Liver (tissue), 3 donors: ENCODE measurements at regions not wholly inside any gene's neighbourhood (a gene's known extent, or its start where the extent isn't known, plus 50 kb on each side); places are given as distances from the start of the nearest gene placed in this dataset.

Experiments
- ATF3 ChIP-seq: IDR thresholded peaks from 2 replicates; pipeline ENCODE4 v1.6.1; 2016; ENCODE audit warnings: antibody characterized with exemption
- CTCF ChIP-seq: fragments of 150-350 bp; IDR thresholded peaks from 2 replicates; pipeline ENCODE4 v1.5.1; 2017; ENCODE audit warnings: improper control_type of control experiment, low read depth, low read length; ENCODE audit not compliant: missing input control
- EGR1 ChIP-seq, 2 donors: IDR thresholded peaks; 2 replicates each; pipeline ENCODE4 v1.6.1; 2016 to 2018; ENCODE audit warnings: antibody characterized with exemption in 2 of 2, low read depth in 2 of 2
- FOXA2 ChIP-seq: IDR thresholded peaks from 2 replicates; pipeline ENCODE4 v1.6.1; 2016; ENCODE audit warnings: antibody characterized with exemption
- HNF4A ChIP-seq, 2 donors: conservative IDR thresholded peaks; 2 replicates each; pipeline ENCODE4 v1.6.1; 2016; ENCODE audit warnings: antibody characterized with exemption in 2 of 2, mild to moderate bottlenecking in 2 of 2
- HNF4G ChIP-seq: IDR thresholded peaks from 2 replicates; pipeline ENCODE4 v1.6.1; 2016; ENCODE audit warnings: antibody characterized with exemption
- MAX ChIP-seq: IDR thresholded peaks from 2 replicates; pipeline ENCODE4 v1.6.1; 2016; ENCODE audit warnings: antibody characterized with exemption
- RAD21 ChIP-seq, 2 donors: IDR thresholded peaks; 2 replicates each; pipeline ENCODE4 v1.6.1; 2016; ENCODE audit warnings: antibody characterized with exemption in 2 of 2, mild to moderate bottlenecking in 2 of 2
- REST ChIP-seq: IDR thresholded peaks from 2 replicates; pipeline ENCODE4 v1.6.1; 2016; ENCODE audit warnings: antibody characterized with exemption, mild to moderate bottlenecking
- RXRA ChIP-seq, 2 donors: IDR thresholded peaks; 2 replicates each; pipeline ENCODE4 v1.6.1; 2017 to 2018; ENCODE audit warnings: antibody characterized with exemption in 2 of 2, mild to moderate bottlenecking in 1 of 2
- SP1 ChIP-seq: IDR thresholded peaks from 2 replicates; pipeline ENCODE4 v1.6.1; 2018; ENCODE audit warnings: antibody characterized with exemption, mild to moderate bottlenecking
- TAF1 ChIP-seq: conservative IDR thresholded peaks from 2 replicates; pipeline ENCODE4 v1.6.1; 2016; ENCODE audit warnings: antibody characterized with exemption, mild to moderate bottlenecking
- YY1 ChIP-seq: IDR thresholded peaks from 2 replicates; pipeline ENCODE4 v1.6.1; 2016; ENCODE audit warnings: antibody characterized with exemption, mild to moderate bottlenecking
- ZBTB33 ChIP-seq: IDR thresholded peaks from 2 replicates; pipeline ENCODE4 v1.6.1; 2016; ENCODE audit warnings: antibody characterized with exemption
- donor health status: healthy.
- donor health status: healthy.

- no peak for TF ChIP-seq REST
- TF ChIP-seq ZBTB33: no peak
- TF ChIP-seq TAF1: no peak
- TF ChIP-seq CTCF: no peak
- no peak for TF ChIP-seq MAX
- no peak for TF ChIP-seq RAD21 (IDR thresholded peaks at IDR 0.05)
- TF ChIP-seq FOXA2: no peak
- TF ChIP-seq ATF3: no peak
- no peak for TF ChIP-seq YY1
- TF ChIP-seq HNF4A (conservative IDR thresholded peaks at IDR 0.05): no peak
- TF ChIP-seq SP1: no peak
- TF ChIP-seq RXRA (IDR thresholded peaks at IDR 0.05): no peak
- TF ChIP-seq HNF4G: no peak
- TF ChIP-seq EGR1 (IDR thresholded peaks at IDR 0.05; ENCODE audit: low read depth in 2 of 2): no peak
These were observed 122.5 kb downstream of the GLUL start for GRCh38 chr1:182269097-182269496.
